WTC11 (cell line): ENCODE measurements at regions not wholly inside any gene's neighbourhood (a gene's known extent, or its start where the extent isn't known, plus 50 kb on each side); places are given as distances from the start of the nearest gene placed in this dataset.
A peak's percentile ranks its signal among the peaks of the same experiment; 100 is the strongest.

Source experiments
- ATAC-seq: fragments of 200-7000 bp; cut with Tn5 transposase; 2 replicates; pipeline ENCODE4 v1.10.0; 2021; ENCODE audit warnings: mild to moderate bottlenecking, moderate library complexity
- CTCF ChIA-PET: fragments of 300-600 bp; sonication (Branson Sonifier 250); formaldehyde crosslinking; loops from one replicate; lab custom pipeline; 2021; ENCODE audit warnings: antibody characterized with exemption; lab: Charles Lee
- POLR2A ChIA-PET: fragments of 350-600 bp; sonication (Branson Sonifier 250); formaldehyde crosslinking; loops from one replicate; lab custom pipeline; 2021; ENCODE audit warnings: antibody characterized with exemption; lab: Charles Lee
- DNase-seq: peaks from one replicate; pipeline ENCODE4 v3.0.0; 2021; ENCODE audit warnings: low spot score
- H3K27ac Mint-ChIP-seq: 2 replicates; pipeline ENCODE4 v1.8.0; 2021; ENCODE audit warnings: mixed read lengths
- H3K27me3 Mint-ChIP-seq: 2 replicates; pipeline ENCODE4 v1.8.0; 2021; ENCODE audit warnings: low read depth, mild to moderate bottlenecking, moderate library complexity, mixed read lengths
- H3K36me3 Mint-ChIP-seq: 2 replicates; pipeline ENCODE4 v1.8.0; 2021; ENCODE audit warnings: mixed read lengths
- H3K4me1 Mint-ChIP-seq: 2 replicates; pipeline ENCODE4 v1.8.0; 2022; ENCODE audit warnings: mixed read lengths
- H3K4me3 Mint-ChIP-seq: 2 replicates; pipeline ENCODE4 v1.8.0; 2021; ENCODE audit warnings: mild to moderate bottlenecking, moderate library complexity, mixed read lengths
- H3K9me3 Mint-ChIP-seq: 2 replicates; pipeline ENCODE4 v1.8.0; 2021; ENCODE audit warnings: mixed read lengths
- AR ChIP-seq: fragments of 250-450 bp; sonication (Bioruptor Pico); IDR thresholded peaks from 2 replicates; pipeline ENCODE4 v1.9.0; 2021; ENCODE audit warnings: mild to moderate bottlenecking
- ARID4B ChIP-seq: sonication (generic); formaldehyde crosslinking; IDR thresholded peaks from 2 replicates; pipeline ENCODE4 v1.8.0; 2023; ENCODE audit warnings: missing genetic modification reagents, mild to moderate bottlenecking, borderline replicate concordance
- CTCF ChIP-seq: fragments of 200-600 bp; IDR thresholded peaks from 2 replicates; pipeline ENCODE4 v1.8.0; 2022; ENCODE audit warnings: antibody characterized with exemption
- FOXP1 ChIP-seq: sonication (generic); formaldehyde crosslinking; IDR thresholded peaks from 2 replicates; pipeline ENCODE4 v1.8.0; 2022; ENCODE audit warnings: missing genetic modification reagents, mild to moderate bottlenecking, moderate library complexity, borderline replicate concordance
- FOXP4 ChIP-seq: sonication (generic); formaldehyde crosslinking; IDR thresholded peaks from 2 replicates; pipeline ENCODE4 v1.8.0; 2022; ENCODE audit warnings: mild to moderate bottlenecking, missing genetic modification reagents
- GABPB1 ChIP-seq: sonication (generic); formaldehyde crosslinking; IDR thresholded peaks from 2 replicates; pipeline ENCODE4 v1.8.1; 2023; ENCODE audit warnings: mild to moderate bottlenecking, missing genetic modification reagents
- PRRX2 ChIP-seq: fragments of 250-450 bp; sonication (Bioruptor Pico); IDR thresholded peaks from 2 replicates; pipeline ENCODE4 v1.8.0; 2021; ENCODE audit warnings: mild to moderate bottlenecking
- SOX15 ChIP-seq: fragments of 250-450 bp; sonication (Bioruptor Pico); IDR thresholded peaks from 2 replicates; pipeline ENCODE4 v1.9.0; 2021; ENCODE audit warnings: mild to moderate bottlenecking
- TCF7 ChIP-seq: sonication (generic); formaldehyde crosslinking; IDR thresholded peaks from 2 replicates; pipeline ENCODE4 v1.8.0; 2022; ENCODE audit warnings: mild to moderate bottlenecking, low read depth, missing genetic modification reagents, moderate library complexity
- TEAD4 ChIP-seq: sonication (generic); formaldehyde crosslinking; IDR thresholded peaks from 2 replicates; pipeline ENCODE4 v1.8.0; 2022; ENCODE audit warnings: mild to moderate bottlenecking, missing genetic modification reagents
- ZMAT4 ChIP-seq: fragments of 250-450 bp; sonication (Bioruptor Pico); IDR thresholded peaks from 2 replicates; pipeline ENCODE4 v1.9.0; 2021; ENCODE audit warnings: mild to moderate bottlenecking
- TF ChIP-seq, protein P1 (sequence below): sonication (generic); formaldehyde crosslinking; conservative IDR thresholded peaks from 2 replicates; pipeline ENCODE4 v1.8.1; 2023; ENCODE audit warnings: mild to moderate bottlenecking, low read depth, missing genetic modification reagents, moderate library complexity
- TF ChIP-seq, protein P2 (sequence below): fragments of 250-450 bp; sonication (Bioruptor Pico); IDR thresholded peaks from 2 replicates; pipeline ENCODE4 v1.9.0; 2021; ENCODE audit warnings: moderate library complexity, mild to moderate bottlenecking, inconsistent platforms, borderline replicate concordance

DNA sequence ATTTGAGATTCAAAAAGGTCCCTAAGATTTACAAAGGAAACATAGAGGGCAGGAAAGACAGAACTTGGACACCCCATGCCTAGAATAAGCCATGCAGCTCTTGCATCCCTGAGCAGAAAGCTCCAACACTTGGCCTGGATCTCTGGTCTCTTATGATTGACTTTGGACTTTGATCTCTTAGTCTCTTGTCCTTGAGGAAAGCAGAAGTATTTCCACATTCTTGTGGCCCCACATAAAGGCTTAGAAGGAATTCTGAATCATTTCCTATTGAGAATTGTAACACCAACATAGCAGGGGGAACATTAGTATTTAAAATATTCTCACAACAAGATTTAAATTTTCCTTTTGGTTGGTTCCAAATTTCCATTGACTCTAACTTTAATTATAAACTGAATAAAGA lies 283.7 kb upstream of the PRKD1 start (continued):
- TF ChIP-seq AR (CRISPR knock-in tag) (no peak), GABPB1 (CRISPR knock-in tag) (no peak)

- Mint-ChIP-seq H3K9me3 (no peaks in the 10 kb centered on the region), H3K4me3 (no peak overlapping the region), H3K27me3 (no peaks in the 10 kb centered on the region), H3K4me1 (no peaks in the 10 kb centered on the region), H3K36me3 (no peaks in the 10 kb centered on the region), H3K27ac (no peak overlapping the region)
- no peak for ATAC-seq
- ChIA-PET POLR2A (no interaction called here), CTCF (interaction anchor here (0.9 to 2.6 kb wide), 25 partner anchors 8 to 1034 kb away, joined by 3 to 37 read pairs (median 4); no protein-coding TSS in a partner anchor)
- TF ChIP-seq ZMAT4 (CRISPR knock-in tag): no peak
- DNase-seq: no peak
These were observed 286.4 kb upstream of the PRKD1 start for GRCh38 chr14:30214014-30214413.

GRCh38 chr14:30214461-30215090 lies 286.9 kb upstream of the PRKD1 start:
- Mint-ChIP-seq H3K27ac (no peak overlapping the region), H3K4me3 (no peak overlapping the region), H3K27me3 (no peaks in the 10 kb centered on the region), H3K4me1 (no peaks in the 10 kb centered on the region), H3K9me3 (no peaks in the 10 kb centered on the region), H3K36me3 (no peaks in the 10 kb centered on the region)
- CTCF ChIA-PET: interaction anchor here (0.6 to 2.6 kb wide), 48 partner anchors 9 to 1463 kb away, joined by 3 to 37 read pairs (median 3); no protein-coding TSS in a partner anchor
- no peak for TF ChIP-seq FOXP1 (CRISPR knock-in tag)
- peak; percentile 51 for TF ChIP-seq CTCF
- TF ChIP-seq TCF7: no peak
- TF ChIP-seq PRRX2: no peak
- ATAC-seq (peak; percentile 70), DNase-seq (no peak)
- POLR2A ChIA-PET: no interaction called here

- H3K4me1 Mint-ChIP-seq: no peaks in the 10 kb centered on the region
- ATAC-seq: no peak
- DNase-seq: no peak
- ChIA-PET POLR2A (no interaction called here), CTCF (interaction anchor here (1.4 to 1.9 kb wide), 3 partner anchors 47 to 224 kb away, joined by 3 to 5 read pairs (median 3); no protein-coding TSS in a partner anchor)
- H3K4me3 Mint-ChIP-seq: no peak overlapping the region
- H3K27me3 Mint-ChIP-seq: no peaks in the 10 kb centered on the region
- H3K36me3 Mint-ChIP-seq: no peaks in the 10 kb centered on the region
- H3K27ac Mint-ChIP-seq: no peak overlapping the region
- H3K9me3 Mint-ChIP-seq: no peaks in the 10 kb centered on the region
- TF ChIP-seq, protein P1, sequence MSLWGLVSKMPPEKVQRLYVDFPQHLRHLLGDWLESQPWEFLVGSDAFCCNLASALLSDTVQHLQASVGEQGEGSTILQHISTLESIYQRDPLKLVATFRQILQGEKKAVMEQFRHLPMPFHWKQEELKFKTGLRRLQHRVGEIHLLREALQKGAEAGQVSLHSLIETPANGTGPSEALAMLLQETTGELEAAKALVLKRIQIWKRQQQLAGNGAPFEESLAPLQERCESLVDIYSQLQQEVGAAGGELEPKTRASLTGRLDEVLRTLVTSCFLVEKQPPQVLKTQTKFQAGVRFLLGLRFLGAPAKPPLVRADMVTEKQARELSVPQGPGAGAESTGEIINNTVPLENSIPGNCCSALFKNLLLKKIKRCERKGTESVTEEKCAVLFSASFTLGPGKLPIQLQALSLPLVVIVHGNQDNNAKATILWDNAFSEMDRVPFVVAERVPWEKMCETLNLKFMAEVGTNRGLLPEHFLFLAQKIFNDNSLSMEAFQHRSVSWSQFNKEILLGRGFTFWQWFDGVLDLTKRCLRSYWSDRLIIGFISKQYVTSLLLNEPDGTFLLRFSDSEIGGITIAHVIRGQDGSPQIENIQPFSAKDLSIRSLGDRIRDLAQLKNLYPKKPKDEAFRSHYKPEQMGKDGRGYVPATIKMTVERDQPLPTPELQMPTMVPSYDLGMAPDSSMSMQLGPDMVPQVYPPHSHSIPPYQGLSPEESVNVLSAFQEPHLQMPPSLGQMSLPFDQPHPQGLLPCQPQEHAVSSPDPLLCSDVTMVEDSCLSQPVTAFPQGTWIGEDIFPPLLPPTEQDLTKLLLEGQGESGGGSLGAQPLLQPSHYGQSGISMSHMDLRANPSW: no peak
- TF ChIP-seq ARID4B (CRISPR knock-in tag) (no peak), FOXP4 (CRISPR knock-in tag) (no peak), SOX15 (no peak), TEAD4 (CRISPR knock-in tag) (no peak)
- TF ChIP-seq, protein P2, sequence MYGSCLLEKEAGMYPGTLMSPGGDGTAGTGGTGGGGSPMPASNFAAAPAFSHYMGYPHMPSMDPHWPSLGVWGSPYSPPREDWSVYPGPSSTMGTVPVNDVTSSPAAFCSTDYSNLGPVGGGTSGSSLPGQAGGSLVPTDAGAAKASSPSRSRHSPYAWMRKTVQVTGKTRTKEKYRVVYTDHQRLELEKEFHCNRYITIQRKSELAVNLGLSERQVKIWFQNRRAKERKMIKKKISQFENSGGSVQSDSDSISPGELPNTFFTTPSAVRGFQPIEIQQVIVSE (CRISPR knock-in tag): no peak
These were observed 291.3 kb upstream of the PRKD1 start for GRCh38 chr14:30218907-30219306.
